Peyer's patch (tissue), 4 donors: ENCODE measurements at regions not wholly inside any gene's neighbourhood (a gene's known extent, or its start where the extent isn't known, plus 50 kb on each side); places are given as distances from the start of the nearest gene placed in this dataset.

Source experiments
- POLR2A ChIP-seq, 2 donors: fragments of 450-650 bp; IDR thresholded peaks; one replicate each; pipeline ENCODE4 v1.5.1; 2017; ENCODE audit warnings: antibody characterized with exemption in 2 of 2, mild to moderate bottlenecking in 2 of 2, moderate library complexity in 2 of 2
- TF ChIP-seq, protein P1 (sequence below), 6 experiments: fragments of 450-650 bp in 4 of 6; fragments of 200-600 bp in 2 of 6; sonication (generic) in 1 of 6; IDR thresholded peaks; one replicate each; pipeline ENCODE4 v1.5.1; 2017 to 2019; ENCODE audit warnings: antibody characterized with exemption in 6 of 6, mild to moderate bottlenecking in 3 of 6, moderate library complexity in 1 of 6

GRCh38 chrX:118171356-118171755 lies 54.7 kb upstream of the KLHL13 start:
- TF ChIP-seq, protein P1, sequence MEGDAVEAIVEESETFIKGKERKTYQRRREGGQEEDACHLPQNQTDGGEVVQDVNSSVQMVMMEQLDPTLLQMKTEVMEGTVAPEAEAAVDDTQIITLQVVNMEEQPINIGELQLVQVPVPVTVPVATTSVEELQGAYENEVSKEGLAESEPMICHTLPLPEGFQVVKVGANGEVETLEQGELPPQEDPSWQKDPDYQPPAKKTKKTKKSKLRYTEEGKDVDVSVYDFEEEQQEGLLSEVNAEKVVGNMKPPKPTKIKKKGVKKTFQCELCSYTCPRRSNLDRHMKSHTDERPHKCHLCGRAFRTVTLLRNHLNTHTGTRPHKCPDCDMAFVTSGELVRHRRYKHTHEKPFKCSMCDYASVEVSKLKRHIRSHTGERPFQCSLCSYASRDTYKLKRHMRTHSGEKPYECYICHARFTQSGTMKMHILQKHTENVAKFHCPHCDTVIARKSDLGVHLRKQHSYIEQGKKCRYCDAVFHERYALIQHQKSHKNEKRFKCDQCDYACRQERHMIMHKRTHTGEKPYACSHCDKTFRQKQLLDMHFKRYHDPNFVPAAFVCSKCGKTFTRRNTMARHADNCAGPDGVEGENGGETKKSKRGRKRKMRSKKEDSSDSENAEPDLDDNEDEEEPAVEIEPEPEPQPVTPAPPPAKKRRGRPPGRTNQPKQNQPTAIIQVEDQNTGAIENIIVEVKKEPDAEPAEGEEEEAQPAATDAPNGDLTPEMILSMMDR (IDR thresholded peaks at IDR 0.05) = no peak
- no peak for TF ChIP-seq POLR2A (IDR thresholded peaks at IDR 0.05)
